SU-DHL-6 (cell line): ENCODE measurements at regions not wholly inside any gene's neighbourhood (a gene's known extent, or its start where the extent isn't known, plus 50 kb on each side); places are given as distances from the start of the nearest gene placed in this dataset.

ENCODE experiments used
- H2AFZ ChIP-seq: fragments of 200-600 bp; sonication (generic); 2 replicates; pipeline ENCODE4 v1.6.1; 2014; ENCODE audit warnings: low read depth, mild to moderate bottlenecking, moderate library complexity, mixed read lengths, antibody characterized with exemption, low read length; ENCODE audit not compliant: severe bottlenecking
- H3F3A ChIP-seq: fragments of 200-600 bp; shearing (Covaris generic); 2 replicates; pipeline ENCODE4 v1.6.0; 2016; ENCODE audit warnings: antibody characterized with exemption, mild to moderate bottlenecking; ENCODE audit not compliant: insufficient read depth
- H3K27ac ChIP-seq: fragments of 200-600 bp; sonication (generic); 2 replicates; pipeline ENCODE4 v1.5.1; 2016; ENCODE audit warnings: low read depth, mild to moderate bottlenecking, low read length, moderate library complexity, mixed read lengths
- H3K27me3 ChIP-seq: fragments of 200-600 bp; sonication (generic), shearing (Covaris generic); 2 replicates; pipeline ENCODE4 v1.6.0; 2014; ENCODE audit warnings: mild to moderate bottlenecking, low read length
- H3K36me3 ChIP-seq: fragments of 200-600 bp; sonication (generic); 2 replicates; pipeline ENCODE4 v1.6.1; 2014; ENCODE audit warnings: mild to moderate bottlenecking, low read length, mixed read lengths
- H3K4me2 ChIP-seq: fragments of 300-600, 200-600 bp; shearing (Covaris generic), sonication (generic); 2 replicates; pipeline ENCODE4 v1.6.0; 2014; ENCODE audit warnings: low read length, low read depth, mild to moderate bottlenecking; ENCODE audit not compliant: poor library complexity, severe bottlenecking
- H3K4me3 ChIP-seq: fragments of 200-600 bp; sonication (generic); 2 replicates; pipeline ENCODE4 v1.5.1; 2014; ENCODE audit warnings: antibody characterized with exemption, low read length, mild to moderate bottlenecking, mixed read lengths; ENCODE audit not compliant: insufficient read depth, poor library complexity, severe bottlenecking
- H3K79me2 ChIP-seq: fragments of 200-600 bp; sonication (generic); 2 replicates; pipeline ENCODE4 v1.6.1; 2014; ENCODE audit warnings: mild to moderate bottlenecking, low read length, moderate library complexity; ENCODE audit not compliant: insufficient read depth
- H3K9ac ChIP-seq: fragments of 200-600 bp; sonication (generic); 2 replicates; pipeline ENCODE4 v1.7.0; 2014; ENCODE audit warnings: mild to moderate bottlenecking, low read length
- H3K9me2 ChIP-seq: fragments of 200-600 bp; sonication (generic); replicated peaks from 2 replicates; pipeline ENCODE4 v1.6.1; 2014; ENCODE audit warnings: low read length; ENCODE audit not compliant: insufficient read depth
- H3K9me3 ChIP-seq: fragments of 200-600 bp; sonication (generic); 2 replicates; pipeline ENCODE4 v1.6.1; 2014; ENCODE audit warnings: low read length, mixed read lengths; ENCODE audit not compliant: insufficient read depth
- H4K20me1 ChIP-seq: fragments of 200-600 bp; sonication (generic); 2 replicates; pipeline ENCODE4 v1.6.1; 2014; ENCODE audit warnings: low read depth, mild to moderate bottlenecking, antibody characterized with exemption, low read length, moderate library complexity, mixed read lengths
- CTCF ChIP-seq: fragments of 200-600 bp; sonication (generic); IDR thresholded peaks from one replicate; pipeline ENCODE4 v1.5.1; 2017; ENCODE audit warnings: antibody characterized with exemption, mild to moderate bottlenecking, low read length, moderate library complexity; ENCODE audit not compliant: insufficient read depth, poor library complexity, severe bottlenecking
- EZH2phosphoT487 ChIP-seq: fragments of 200-600 bp; sonication (generic), shearing (Covaris generic); conservative IDR thresholded peaks from 2 replicates; pipeline ENCODE4 v1.6.1; 2018; ENCODE audit warnings: mild to moderate bottlenecking, antibody characterized with exemption, low read length, moderate library complexity, mixed read lengths

- TF ChIP-seq EZH2phosphoT487 (no peak), CTCF (no peak)
- H3K27me3 ChIP-seq = no peaks in the 10 kb centered on the region
- H3K4me2 ChIP-seq = no peak overlapping the region
- H3K9ac ChIP-seq = no peak overlapping the region
- H3K27ac ChIP-seq = no peak overlapping the region
- no peaks in the 10 kb centered on the region for H3K9me2 ChIP-seq
- H3K9me3 ChIP-seq = no peaks in the 10 kb centered on the region
- H3F3A ChIP-seq = no peaks in the 10 kb centered on the region
- H4K20me1 ChIP-seq = no peaks in the 10 kb centered on the region
- H2AFZ ChIP-seq = no peak overlapping the region
- no peaks in the 10 kb centered on the region for H3K79me2 ChIP-seq
- H3K4me3 ChIP-seq = no peak overlapping the region
- H3K36me3 ChIP-seq = no peaks in the 10 kb centered on the region
These were observed 278.3 kb upstream of the NRIP1 start for GRCh38 chr21:15343066-15343465.

GRCh38 chr21:15352009-15352408 is 287.2 kb upstream of the NRIP1 start:
- Histone ChIP-seq H3K4me2 (no peak overlapping the region), H2AFZ (no peak overlapping the region), H3K9me2 (no peaks in the 10 kb centered on the region)

GRCh38 chr21:15353546-15353945 is 288.7 kb upstream of the NRIP1 start:
- Histone ChIP-seq H4K20me1 (no peaks in the 10 kb centered on the region), H2AFZ (no peak overlapping the region), H3K36me3 (no peaks in the 10 kb centered on the region), H3K4me3 (no peak overlapping the region), H3K9me2 (no peaks in the 10 kb centered on the region), H3K27ac (no peak overlapping the region), H3F3A (no peaks in the 10 kb centered on the region), H3K27me3 (no peaks in the 10 kb centered on the region), H3K79me2 (no peaks in the 10 kb centered on the region), H3K9me3 (no peaks in the 10 kb centered on the region), H3K9ac (no peak overlapping the region), H3K4me2 (no peak overlapping the region)
- TF ChIP-seq EZH2phosphoT487 (no peak), CTCF (no peak)

More at GRCh38 chr21:15352009-15352408, 287.2 kb upstream of the NRIP1 start:
- no peak overlapping the region for H3K27ac ChIP-seq
- TF ChIP-seq CTCF = no peak
- TF ChIP-seq EZH2phosphoT487 = no peak
- H3F3A ChIP-seq = no peaks in the 10 kb centered on the region
- no peaks in the 10 kb centered on the region for H3K36me3 ChIP-seq
- no peaks in the 10 kb centered on the region for H3K9me3 ChIP-seq
- no peak overlapping the region for H3K9ac ChIP-seq
- H3K4me3 ChIP-seq = no peak overlapping the region
- H4K20me1 ChIP-seq = no peaks in the 10 kb centered on the region
- no peaks in the 10 kb centered on the region for H3K27me3 ChIP-seq
- H3K79me2 ChIP-seq = no peaks in the 10 kb centered on the region
